Activated gamma-delta T cell (primary cell): ENCODE measurements at regions not wholly inside any gene's neighbourhood (a gene's known extent, or its start where the extent isn't known, plus 50 kb on each side); places are given as distances from the start of the nearest gene placed in this dataset.

Experiments
- DNase-seq: peaks from one replicate; lab custom pipeline; 2025; lab: John Stamatoyannopoulos, UW

GRCh38 chrX:39638526-39638925 lies 459.2 kb downstream of the BCOR start:
- no peak for DNase-seq

GRCh38 chrX:39639871-39640270 lies 457.9 kb downstream of the BCOR start:
- no peak for DNase-seq

GRCh38 chrX:39640866-39641265 lies 456.9 kb downstream of the BCOR start:
- no peak for DNase-seq

- no peak for DNase-seq
Measured at GRCh38 chrX:39642071-39642470, 455.7 kb downstream of the BCOR start.

- DNase-seq: no peak
Measured at GRCh38 chrX:39643550-39643949, 454.2 kb downstream of the BCOR start.

GRCh38 chrX:39645178-39645895 lies 452.4 kb downstream of the BCOR start:
- DNase-seq: no peak

- no peak for DNase-seq
Measured at GRCh38 chrX:39648548-39649254, 449.1 kb downstream of the BCOR start.

- DNase-seq: no peak
Measured at GRCh38 chrX:39650768-39651347, 446.9 kb downstream of the BCOR start.

GRCh38 chrX:39652336-39652735 lies 445.4 kb downstream of the BCOR start:
- DNase-seq: no peak

- no peak for DNase-seq
Measured at GRCh38 chrX:39653691-39654090, 444.1 kb downstream of the BCOR start.

GRCh38 chrX:39654183-39654925 lies 443.4 kb downstream of the BCOR start:
- no peak for DNase-seq

GRCh38 chrX:39654952-39655351 lies 442.8 kb downstream of the BCOR start:
- DNase-seq: no peak

GRCh38 chrX:39661116-39661907 lies 436.4 kb downstream of the BCOR start:
- no peak for DNase-seq

- DNase-seq: no peak
Measured at GRCh38 chrX:39665830-39666518, 431.8 kb downstream of the BCOR start.

- no peak for DNase-seq
Measured at GRCh38 chrX:39667191-39667590, 430.6 kb downstream of the BCOR start.

- no peak for DNase-seq
Measured at GRCh38 chrX:39667736-39668482, 429.8 kb downstream of the BCOR start.

GRCh38 chrX:39669668-39670067 lies 428.1 kb downstream of the BCOR start:
- no peak for DNase-seq

- DNase-seq: no peak
Measured at GRCh38 chrX:39670281-39670680, 427.5 kb downstream of the BCOR start.

- DNase-seq: no peak
Measured at GRCh38 chrX:39672405-39672804, 425.4 kb downstream of the BCOR start.

GRCh38 chrX:39674490-39675161 lies 423.1 kb downstream of the BCOR start:
- no peak for DNase-seq
